Glomerular visceral epithelial cell (primary cell): ENCODE measurements at regions not wholly inside any gene's neighbourhood (a gene's known extent, or its start where the extent isn't known, plus 50 kb on each side); places are given as distances from the start of the nearest gene placed in this dataset.

Source experiments
- DNase-seq: peaks from one replicate; pipeline ENCODE4 v3.0.0-alpha.2; 2016; ENCODE audit errors: extremely low spot score

DNA sequence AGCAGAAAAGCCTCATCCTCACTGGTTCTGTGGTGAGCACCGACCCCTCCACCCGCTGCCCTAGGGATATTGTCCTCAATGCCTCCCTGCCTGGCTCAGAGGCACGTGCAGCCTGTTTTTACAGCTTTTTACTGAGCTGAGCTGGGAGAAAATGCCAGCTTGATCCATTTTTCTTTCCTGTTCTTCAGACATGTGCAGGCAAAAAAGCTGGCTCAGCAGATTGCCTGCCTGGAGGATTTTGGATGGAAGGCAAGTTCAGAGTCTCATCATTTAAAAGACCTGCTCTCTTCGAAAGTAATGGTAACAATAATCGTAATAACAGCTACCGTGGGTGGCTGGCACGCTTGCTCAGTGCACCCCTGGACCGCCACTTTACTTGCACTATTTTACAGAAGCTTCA is 135.0 kb upstream of the SMIM23 start:
- no peak for DNase-seq

DNA sequence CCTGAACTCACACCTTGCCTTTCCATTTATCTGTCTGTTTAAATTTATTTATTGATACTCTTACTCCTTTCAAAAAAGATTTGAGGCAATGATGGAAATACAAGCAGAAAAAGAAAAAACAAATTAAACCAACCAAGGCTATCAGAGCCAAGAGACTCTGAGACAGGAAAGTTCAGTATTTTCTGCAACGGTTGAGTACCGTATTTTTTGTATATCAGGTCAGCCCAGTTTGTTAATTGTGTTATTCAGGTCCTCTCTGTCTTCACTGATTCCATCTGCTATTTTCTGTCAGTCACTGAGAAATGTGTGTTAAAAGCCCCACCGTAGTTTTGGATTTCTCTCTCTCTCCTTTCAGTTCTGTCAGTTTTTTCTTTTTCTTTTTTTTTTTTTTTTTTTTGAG is 134.5 kb upstream of the SMIM23 start:
- DNase-seq, result no peak

DNA sequence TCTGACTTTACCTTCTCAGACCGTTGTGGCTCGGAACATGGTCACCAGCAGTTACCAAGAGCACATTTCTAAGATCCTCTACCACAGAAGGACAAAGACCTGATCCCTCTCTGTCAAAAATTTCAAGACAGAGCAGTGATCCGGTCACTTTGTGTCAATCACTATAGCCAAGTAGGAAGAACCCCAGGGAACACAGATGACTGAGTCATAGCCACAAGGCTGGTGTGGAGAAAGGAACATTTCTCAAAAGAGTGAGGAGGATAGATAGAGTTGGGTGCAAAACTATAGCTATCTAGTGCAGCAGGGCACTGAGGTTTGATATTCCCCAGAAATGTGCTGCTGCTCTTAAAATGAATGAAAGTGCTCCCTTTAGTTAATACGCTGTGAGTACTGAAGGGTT is 130.7 kb upstream of the SMIM23 start:
- DNase-seq, result no peak

DNA sequence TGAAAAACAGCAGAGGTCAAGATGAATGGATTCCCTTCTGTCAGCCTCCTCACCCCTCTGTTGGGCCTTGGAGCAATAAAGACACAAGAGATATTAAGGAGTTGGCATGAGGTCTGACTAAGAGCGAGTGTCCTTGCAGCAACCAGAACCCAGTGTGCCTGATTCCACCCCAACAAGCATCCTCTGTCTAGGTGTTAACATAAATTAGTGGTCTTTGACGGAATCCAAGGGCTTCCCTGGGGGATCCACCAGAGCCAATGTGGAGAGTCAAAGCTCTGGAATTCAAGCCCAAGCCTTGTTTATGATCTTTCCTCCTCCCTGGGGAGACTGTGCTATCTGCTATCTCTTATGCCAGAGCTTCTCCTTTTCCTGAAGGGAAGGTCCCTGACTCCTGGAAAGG is 128.1 kb upstream of the SMIM23 start:
- DNase-seq, result no peak

DNA sequence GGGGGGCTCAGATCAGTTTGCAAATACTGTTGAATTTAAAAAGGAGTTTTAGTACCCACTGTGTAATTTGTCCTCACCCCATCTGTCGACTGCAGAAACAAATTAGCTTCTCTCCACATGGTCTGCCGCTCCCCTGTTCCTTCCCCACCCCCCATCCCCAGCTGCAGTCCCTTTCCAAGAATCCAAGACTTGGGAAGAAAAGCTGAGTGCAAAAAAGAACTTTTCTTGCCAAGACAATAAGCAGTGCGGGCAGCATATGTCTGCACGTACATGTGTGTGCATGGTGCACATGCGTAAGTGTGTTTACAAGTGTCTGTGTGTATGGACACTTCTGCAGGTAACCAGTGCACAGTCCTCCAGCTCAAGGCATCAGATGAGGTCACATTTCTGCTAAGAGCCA is 125.7 kb upstream of the SMIM23 start:
- no peak for DNase-seq

DNA sequence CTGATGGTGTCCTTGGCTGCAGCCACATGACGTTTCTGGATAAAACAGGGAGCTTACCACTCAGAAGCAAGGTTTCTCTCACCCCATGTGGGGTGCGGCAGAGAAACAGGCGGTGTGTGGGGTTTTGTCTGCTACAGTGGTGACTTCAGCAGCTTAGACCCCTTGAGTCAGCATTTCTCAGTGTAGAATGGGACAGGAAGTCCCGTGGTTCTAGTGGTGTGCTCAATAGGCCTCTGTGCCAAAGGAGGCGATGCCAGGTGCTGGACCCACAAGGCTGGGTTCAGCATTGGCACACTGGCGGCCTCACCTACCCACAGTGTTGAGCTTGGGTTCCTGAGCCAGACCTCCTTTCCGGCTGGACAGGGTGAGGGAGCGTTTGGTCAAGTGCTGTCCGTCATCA is 125.2 kb upstream of the SMIM23 start:
- no peak for DNase-seq

DNA sequence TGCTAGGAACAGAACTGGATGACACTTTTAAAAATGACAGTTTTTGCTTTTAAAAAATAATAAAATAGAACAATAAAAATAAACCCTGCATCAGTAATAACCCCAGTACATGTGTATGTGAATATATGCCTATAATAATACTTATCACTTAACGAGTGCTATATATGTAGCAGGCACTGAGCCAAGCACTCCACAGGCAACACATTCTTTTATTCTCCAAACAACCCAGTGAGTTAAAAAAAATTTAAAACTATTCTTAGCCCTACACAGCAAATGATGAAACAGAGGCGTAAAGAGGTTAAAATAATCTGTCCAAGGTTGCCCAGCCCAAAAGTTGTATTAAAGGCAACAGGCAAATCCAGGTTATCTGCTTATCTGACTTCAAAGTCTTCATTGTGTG is 124.5 kb upstream of the SMIM23 start:
- no peak for DNase-seq

DNA sequence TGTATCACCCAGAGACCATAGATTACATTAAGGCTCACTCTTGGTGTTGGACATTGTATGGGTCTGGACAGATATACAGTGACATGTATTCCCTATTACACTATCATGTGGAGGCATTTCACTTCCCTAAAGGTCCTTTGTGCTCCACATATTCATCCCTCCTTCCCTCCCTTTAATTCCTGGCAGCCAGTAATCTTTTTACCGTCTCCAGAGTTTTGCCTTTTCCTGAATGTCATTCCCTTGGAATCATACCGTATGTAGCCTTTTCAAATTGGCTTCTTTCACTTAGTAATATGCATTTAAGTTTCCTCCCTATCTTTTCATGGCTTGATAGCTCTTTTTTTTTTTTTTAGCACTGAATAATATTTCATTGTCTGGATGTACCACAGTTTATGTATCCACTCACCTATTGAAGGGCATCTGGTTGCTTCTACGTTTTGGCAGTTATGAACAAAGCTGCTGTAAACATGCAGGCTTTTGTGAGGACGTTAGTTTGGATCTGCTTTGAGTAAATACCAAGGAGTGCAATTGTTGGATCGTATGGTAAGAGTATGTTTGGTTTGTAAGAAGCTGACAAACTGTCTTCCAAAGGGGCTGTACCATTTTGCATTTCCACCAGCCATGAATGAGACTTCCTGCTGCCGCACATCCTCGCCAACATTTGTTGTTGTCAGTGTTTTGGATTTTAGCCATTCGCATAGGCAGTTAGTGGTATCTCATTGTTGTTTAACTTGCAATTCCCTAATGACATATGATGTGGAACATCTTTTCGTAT is 122.1 kb upstream of the SMIM23 start:
- DNase-seq, result no peak

DNA sequence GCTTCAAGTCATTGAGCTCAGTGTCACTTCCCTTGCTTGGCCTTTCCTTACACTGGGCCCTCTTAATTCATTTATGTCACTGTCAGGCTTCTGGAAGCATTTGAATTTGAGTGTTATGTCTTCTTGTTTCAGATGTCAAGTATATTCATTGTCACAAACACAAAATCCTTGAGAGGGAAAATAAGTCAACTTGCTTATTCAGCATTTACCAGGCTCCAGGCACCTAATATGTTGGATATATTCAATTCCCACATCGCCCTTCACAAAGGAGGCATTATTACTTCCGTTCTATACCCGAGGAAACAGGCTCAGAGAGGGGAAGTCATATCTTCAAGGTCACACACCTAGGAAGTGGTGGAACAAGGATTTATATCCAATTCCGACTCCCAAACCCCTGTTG is 121.1 kb upstream of the SMIM23 start:
- no peak for DNase-seq

DNA sequence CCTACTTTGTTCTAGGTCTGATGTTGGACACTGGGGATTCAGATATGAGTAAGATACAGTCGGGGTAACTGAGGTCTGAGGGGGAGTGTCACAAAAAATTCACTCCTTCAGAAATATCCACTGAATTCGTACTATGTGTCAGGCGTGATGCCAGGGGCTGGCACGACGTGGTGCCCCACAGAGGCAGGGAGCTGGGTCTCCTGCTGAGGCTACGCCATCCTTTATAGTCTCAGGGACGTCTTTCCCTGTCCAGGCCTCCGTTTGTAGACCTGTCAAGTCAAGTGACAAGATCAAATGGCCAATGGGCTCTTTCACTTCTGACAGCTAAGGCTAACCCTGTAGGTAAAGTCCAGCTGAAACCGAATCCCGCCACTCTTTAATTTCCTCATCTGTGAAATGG is 118.8 kb upstream of the SMIM23 start:
- no peak for DNase-seq

DNA sequence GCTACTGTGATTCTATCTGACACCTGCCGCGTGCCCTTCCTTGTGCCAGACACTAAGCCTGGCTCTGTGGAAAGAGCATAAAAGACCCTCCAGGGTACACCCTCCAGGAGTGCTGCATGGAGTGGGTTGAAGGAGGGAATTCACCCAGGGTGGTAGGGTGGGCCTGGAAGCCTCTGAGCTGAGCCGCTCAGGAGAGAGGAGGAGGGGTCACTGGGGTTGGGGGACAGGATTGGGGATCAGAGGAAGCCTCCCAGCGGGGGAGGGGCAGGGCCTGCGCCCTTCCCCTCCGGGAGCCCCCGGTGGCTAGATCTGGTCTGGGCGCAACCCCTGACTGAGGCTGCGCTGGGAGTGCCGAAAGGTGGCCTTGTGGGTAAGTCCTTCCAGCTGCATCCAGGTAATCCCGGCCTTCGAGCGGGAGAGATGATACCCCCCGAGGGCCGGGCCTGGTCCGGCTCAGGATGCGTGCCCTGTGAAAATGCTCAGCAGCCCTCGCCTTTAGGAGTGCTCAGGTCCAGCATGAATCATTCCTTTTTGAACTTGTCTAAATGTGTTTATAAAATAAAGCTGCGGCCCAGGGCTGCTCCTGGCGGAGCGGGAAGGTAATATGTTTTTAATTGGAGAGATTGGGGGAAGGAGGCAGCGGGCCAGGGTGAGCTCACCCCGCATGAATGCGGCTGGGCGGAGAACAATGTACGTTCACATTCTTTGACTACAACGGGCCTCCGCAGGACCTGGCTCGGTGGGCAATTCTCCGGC is 118.1 kb upstream of the SMIM23 start:
- no peak for DNase-seq

DNA sequence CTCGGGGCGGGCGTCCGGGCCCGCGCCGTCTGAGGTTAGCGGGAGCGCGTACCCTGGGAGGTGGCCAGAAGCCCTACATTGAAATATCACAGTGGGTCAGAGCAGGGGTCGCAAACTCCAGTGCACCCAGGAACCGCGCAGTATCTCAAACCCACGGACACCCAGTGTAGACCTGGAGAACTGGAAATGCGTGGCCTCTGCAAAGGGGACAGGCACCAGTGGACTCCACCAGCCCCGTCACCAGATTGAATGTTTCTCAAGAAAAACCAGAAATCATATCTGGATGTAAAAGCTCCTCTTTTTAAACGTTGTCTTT is 117.6 kb upstream of the SMIM23 start:
- DNase-seq, result no peak

DNA sequence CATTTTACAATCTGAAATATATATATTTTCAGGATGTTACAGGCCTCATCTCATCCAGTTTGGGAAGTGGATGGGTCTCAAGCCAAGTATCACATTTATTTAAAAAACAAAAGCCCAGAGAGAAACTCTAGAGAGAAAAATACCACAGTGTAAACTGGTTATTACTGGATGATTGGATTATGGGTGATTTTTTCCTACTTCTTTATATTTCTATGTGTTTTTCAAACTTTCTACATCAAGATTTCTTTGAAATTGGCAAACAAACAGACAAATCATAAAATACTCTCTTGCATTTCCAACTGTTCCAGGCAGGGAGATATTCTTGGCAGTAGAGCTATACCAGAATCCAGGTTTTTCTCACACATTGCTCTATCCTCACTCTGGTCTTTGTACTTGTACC is 116.0 kb upstream of the SMIM23 start:
- no peak for DNase-seq

DNA sequence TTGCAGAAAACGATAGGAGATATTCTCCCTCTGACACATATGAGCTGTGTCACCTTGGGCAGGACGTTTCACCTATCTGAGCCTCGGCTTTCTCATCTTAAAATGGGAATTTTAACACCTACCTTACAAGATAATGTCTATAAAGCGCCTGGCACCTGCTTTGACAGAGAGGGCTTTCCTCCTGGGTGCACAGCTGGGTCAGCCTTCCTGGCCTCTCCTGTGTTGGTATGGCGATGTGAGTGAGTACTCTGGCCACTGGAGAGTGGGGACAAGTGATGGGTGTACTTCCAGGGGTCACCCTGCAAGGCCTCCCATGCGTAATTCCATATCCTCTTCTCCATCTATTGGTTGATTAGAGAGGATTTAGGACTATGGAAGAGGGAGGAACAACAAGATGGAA is 113.1 kb upstream of the SMIM23 start:
- DNase-seq, result no peak

DNA sequence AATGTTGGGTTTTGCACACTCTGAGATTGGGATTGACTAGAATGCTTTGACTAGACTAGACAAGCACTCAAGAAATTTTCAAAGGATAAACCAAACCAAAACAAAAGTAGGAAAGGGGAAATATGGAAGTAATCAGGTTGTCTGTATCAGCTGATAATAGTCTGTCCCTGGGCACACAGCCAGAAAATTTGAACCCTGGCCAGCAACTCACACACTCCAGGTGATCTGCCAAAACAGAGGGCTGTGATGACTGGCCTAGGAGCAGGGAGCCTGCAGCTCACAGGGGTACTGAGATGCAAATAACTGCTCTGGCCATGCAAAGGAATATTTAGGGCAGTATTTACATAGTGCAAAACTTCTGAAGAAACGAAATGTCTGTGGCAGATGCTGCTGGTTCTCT is 112.3 kb upstream of the SMIM23 start:
- no peak for DNase-seq

DNA sequence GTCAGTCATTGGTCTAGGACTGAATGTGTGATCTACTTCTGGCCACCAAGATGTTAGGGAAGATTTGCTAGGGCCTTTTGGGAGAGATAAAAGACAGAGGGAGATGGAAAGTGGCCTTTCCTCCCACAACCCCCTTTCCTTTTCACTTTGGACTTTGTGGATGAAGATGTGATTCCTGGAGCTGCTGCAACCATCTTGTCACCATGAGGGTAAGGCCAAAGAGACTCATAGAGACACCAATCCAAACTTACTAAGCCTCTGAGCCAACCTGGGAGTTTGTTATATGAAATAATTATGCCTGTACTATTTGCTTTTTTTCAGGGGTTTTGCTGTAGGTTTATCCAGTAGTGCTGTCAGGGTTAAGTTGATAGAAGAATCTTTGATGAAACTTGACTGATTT is 111.8 kb upstream of the SMIM23 start:
- no peak for DNase-seq

DNA sequence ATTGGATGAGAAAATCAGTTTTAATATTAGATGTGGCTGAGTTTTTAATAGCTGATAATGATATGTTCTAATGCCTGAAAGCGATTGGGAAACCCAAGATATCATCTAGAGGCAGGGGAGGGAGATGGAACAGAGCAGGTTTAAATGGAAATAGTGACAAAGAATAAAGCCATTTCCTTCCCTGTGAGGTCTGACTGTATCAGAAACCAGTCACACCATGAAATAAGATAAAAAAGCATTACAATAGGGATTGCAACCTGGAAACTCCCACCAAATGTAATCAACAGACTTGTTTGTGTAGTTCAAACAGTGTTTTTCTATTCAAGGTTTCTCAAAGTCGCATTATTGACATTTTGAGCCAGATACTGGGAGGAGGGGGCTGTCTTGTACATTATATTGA is 110.1 kb upstream of the SMIM23 start:
- DNase-seq, result no peak

DNA sequence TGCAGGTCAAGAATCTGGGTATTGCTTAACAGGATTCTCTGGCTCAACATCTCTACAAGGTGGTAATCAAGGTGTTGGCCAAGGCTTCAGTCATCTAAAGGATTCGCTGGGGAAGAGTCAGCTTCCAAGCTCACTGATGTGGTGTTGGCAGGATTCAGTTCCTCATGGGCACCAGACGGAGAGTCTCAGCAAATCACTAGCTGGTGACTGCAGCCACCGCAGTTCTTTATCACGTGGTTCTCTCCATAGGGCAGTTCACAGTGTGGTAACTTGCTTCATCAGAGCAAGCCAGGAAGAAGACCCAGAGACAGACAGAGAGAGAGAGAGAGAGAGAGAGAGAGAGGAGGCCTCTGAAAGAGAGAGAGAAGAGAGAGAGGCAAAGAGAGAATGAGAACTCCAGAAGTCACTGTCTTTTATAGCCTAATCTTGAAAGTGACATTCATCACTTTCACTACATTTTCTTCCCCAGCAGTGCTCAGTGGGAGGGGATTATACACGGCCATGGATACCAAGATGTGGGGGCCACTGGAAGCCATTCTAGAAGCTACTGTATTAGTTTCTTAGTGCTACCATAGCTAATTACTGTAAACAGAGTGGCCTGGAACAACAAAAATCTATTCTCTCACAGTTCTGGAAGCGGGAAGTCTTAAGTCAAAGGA is 109.2 kb upstream of the SMIM23 start:
- no peak for DNase-seq

DNA sequence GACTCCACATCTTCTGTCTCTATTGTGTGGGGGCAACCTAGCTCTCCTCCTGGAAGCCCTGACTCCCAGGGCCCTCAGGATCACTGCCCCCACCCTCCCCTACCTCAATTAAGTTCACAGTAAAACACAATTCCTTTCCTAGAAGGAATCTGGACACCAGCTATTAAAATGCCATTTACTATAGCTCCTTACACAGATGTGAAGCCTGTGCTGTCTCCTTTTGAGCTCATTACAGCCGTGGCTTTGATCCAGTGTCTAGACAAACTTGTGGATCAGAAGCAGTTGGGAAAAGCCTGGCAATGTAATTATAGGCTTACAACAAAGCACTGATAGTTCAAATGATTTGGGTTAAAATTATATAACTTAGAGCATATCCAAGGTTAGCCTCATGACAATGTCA is 107.0 kb upstream of the SMIM23 start:
- no peak for DNase-seq

DNA sequence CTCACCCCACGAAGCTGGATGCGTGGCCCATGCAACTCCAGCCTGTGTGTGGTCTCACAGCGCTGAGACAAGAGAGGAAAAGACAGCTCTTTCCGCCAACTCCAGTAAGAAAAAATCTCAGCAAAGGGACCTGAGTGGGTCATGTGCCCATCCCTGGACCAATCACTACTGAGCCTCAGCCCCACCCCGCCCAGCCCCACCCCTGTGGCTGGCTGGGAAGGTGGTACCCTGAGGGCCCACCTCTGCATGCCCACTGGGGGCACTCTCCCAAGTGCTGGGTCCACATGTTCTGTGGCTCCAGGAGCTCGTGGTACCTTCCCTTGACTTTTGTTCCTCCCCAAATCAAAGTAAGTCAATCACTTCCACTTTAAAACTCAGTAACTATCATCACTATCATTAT is 105.1 kb upstream of the SMIM23 start:
- DNase-seq, result no peak

DNA sequence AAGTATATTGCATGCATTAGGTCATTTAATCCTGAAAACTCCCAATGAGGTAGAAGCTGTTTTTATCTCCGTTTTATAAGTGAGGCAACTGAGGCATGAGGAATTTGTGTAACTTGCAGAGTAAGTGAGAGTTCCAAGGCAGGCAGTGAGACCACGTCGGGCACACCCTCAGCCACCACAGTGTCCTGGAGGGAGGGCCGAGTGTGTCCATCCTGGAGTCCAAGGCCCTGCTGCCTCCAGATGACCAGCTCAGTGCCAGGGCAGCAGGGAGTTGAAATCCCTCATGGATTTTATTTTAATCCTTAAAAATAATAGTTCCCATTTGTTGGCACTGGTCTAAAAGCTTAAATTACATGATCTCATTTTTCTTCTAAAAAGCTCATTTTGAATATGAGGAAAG is 104.6 kb upstream of the SMIM23 start:
- no peak for DNase-seq

DNA sequence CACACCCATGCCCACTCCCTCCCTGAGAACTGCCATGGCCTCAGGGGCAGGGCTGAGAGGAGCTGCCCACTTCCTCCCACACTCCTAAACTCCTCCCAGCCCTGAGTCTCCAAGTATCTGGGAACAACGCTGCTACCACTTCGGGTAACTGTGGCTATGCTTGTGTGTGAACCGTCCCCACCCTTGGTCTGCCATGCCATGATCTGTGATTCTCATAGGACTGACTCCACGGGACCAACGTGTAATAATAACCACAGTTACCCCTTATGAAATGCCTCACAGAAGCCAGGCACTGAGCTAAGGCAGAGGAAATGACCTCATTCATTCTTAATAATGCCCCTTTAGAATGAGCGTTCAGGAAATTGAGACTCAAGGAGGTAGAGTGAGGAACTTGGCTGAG is 103.9 kb upstream of the SMIM23 start:
- no peak for DNase-seq

DNA sequence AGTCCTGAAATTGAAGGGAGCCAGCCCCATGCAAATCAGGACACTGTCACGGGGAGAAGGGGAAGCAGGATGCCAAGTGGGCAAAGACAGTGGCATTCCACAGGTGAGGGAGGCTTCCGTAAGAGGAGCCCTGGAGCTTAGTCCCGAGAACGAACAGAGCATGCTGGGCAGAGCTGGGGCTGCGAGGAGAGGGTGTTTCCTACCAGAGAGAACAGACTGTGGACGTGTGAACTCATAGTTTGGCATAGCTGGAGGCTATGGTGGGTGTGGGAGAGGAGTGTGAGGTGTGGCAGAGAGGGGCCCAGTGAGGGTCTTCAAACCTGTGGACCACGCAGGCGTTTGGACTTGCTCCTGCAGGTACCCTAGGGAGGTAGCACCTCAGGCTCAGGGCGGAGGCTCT is 102.8 kb upstream of the SMIM23 start:
- no peak for DNase-seq
